HCT116 (cell line): ENCODE measurements at regions not wholly inside any gene's neighbourhood (a gene's known extent, or its start where the extent isn't known, plus 50 kb on each side); places are given as distances from the start of the nearest gene placed in this dataset.

Source experiments
- ATAC-seq: fragments of 200-7000 bp; cut with Tn5 transposase; 2 replicates; pipeline ENCODE4 v1.9.1; 2020; ENCODE audit warnings: mild to moderate bottlenecking, moderate library complexity
- BruUV-seq: library from RNA; stranded (reverse); fragments of 400-500 nt; replicated peaks from 2 replicates; lab custom pipeline; 2021; lab: Mats Ljungman, UMichigan
- CTCF ChIA-PET: fragments of 300-600 bp; sonication (Branson Sonifier 250); formaldehyde crosslinking; loops from one replicate; lab custom pipeline; 2021; ENCODE audit warnings: antibody characterized with exemption; lab: Charles Lee
- POLR2A ChIA-PET: fragments of 300-600, 350-600 bp; sonication (Branson Sonifier 250); formaldehyde crosslinking; loops from one replicate; lab custom pipeline; 2021; ENCODE audit warnings: antibody characterized with exemption; lab: Charles Lee
- RAD21 ChIA-PET, 2 experiments: fragments of 300-600 bp; sonication (Branson Sonifier 250); formaldehyde crosslinking; loops; one replicate each; lab custom pipeline; 2023; ENCODE audit warnings: low total read pairs in 2 of 2; ENCODE audit not compliant: uncharacterized antibody in 2 of 2, unreplicated experiment in 2 of 2, low non-redundant PET in 1 of 2; lab: Charles Lee
- DNase-seq: peaks from one replicate; pipeline ENCODE4 v3.0.0-alpha.2; 2010; ENCODE audit warnings: low read depth, low spot score
- H2AFZ ChIP-seq: fragments of 200-600 bp; shearing (Covaris generic), sonication (generic); 2 replicates; pipeline ENCODE4 v1.6.1; 2017; ENCODE audit warnings: low read depth, mixed run types, mixed read lengths, antibody characterized with exemption, low read length; ENCODE audit not compliant: poor library complexity, severe bottlenecking
- H3K27ac ChIP-seq: 2 replicates; pipeline ENCODE4 v1.5.1; 2012; ENCODE audit warnings: low read depth, low read length
- H3K27me3 ChIP-seq: fragments of 200-600 bp; sonication (generic); 2 replicates; pipeline ENCODE4 v1.6.1; 2016; ENCODE audit warnings: mixed run types, low read length, mixed read lengths; ENCODE audit not compliant: insufficient read depth
- H3K36me3 ChIP-seq, 2 experiments: fragments of 200-500 bp in 1 of 2; fragments of 200-600 bp in 1 of 2; sonication (Bioruptor generic) in 1 of 2; sonication (generic) in 1 of 2; 2 replicates each; pipeline versions ENCODE4 v1.5.1 to v1.6.1; 2014 to 2016; ENCODE audit warnings: low read length in 2 of 2, inconsistent platforms in 1 of 2, mixed read lengths in 1 of 2, mixed run types in 1 of 2; ENCODE audit not compliant: insufficient read depth in 2 of 2, control insufficient read depth in 1 of 2
- H3K4me1 ChIP-seq, 2 experiments: fragments of 200-600 bp in 1 of 2; sonication (generic) in 1 of 2; 2 replicates each; pipeline versions ENCODE4 v1.5.1 to v1.6.1; 2012 to 2017; ENCODE audit warnings: low read length in 2 of 2, inconsistent platforms in 1 of 2, mild to moderate bottlenecking in 1 of 2, mixed read lengths in 1 of 2, mixed run types in 1 of 2, moderate library complexity in 1 of 2; ENCODE audit not compliant: insufficient read depth in 2 of 2, control insufficient read depth in 1 of 2
- H3K4me2 ChIP-seq: fragments of 200-600 bp; sonication (generic); 2 replicates; pipeline ENCODE4 v1.6.1; 2017; ENCODE audit warnings: mixed run types, low read length, mixed read lengths
- H3K4me3 ChIP-seq, 2 experiments: fragments of 200-600 bp in 1 of 2; sonication (generic) in 1 of 2; replicated peaks in 1 of 2; 2 replicates each; pipeline ENCODE4 v1.5.1; 2011 to 2016; ENCODE audit warnings: low read length in 2 of 2, control low read depth in 1 of 2, low read depth in 1 of 2, mild to moderate bottlenecking in 1 of 2, mixed read lengths in 1 of 2, mixed run types in 1 of 2
- H3K79me2 ChIP-seq: fragments of 200-600 bp; sonication (generic); 2 replicates; pipeline ENCODE4 v1.6.1; 2017; ENCODE audit warnings: mild to moderate bottlenecking, mixed run types, low read length, moderate library complexity, mixed read lengths; ENCODE audit not compliant: insufficient read depth
- H3K9ac ChIP-seq: fragments of 200-600 bp; sonication (generic); 2 replicates; pipeline ENCODE4 v1.6.1; 2016; ENCODE audit warnings: low read length, mixed read lengths
- H3K9me2 ChIP-seq: fragments of 200-600 bp; sonication (generic), shearing (Covaris generic); 2 replicates; pipeline ENCODE4 v1.6.1; 2017; ENCODE audit warnings: mixed run types, mild to moderate bottlenecking, moderate library complexity; ENCODE audit not compliant: insufficient read depth
- H3K9me3 ChIP-seq, 2 experiments: fragments of 200-500 bp in 1 of 2; fragments of 200-600 bp in 1 of 2; sonication (Bioruptor generic) in 1 of 2; sonication (generic) in 1 of 2; 2 replicates each; pipeline ENCODE4 v1.6.1; 2014 to 2017; ENCODE audit warnings: low read length in 2 of 2, mixed read lengths in 2 of 2, inconsistent platforms in 1 of 2, low read depth in 1 of 2, mild to moderate bottlenecking in 1 of 2, mixed run types in 1 of 2, moderate library complexity in 1 of 2; ENCODE audit not compliant: control insufficient read depth in 1 of 2, insufficient read depth in 1 of 2
- H4K20me1 ChIP-seq: fragments of 200-600 bp; sonication (generic), shearing (Covaris generic); 2 replicates; pipeline ENCODE4 v1.6.1; 2017; ENCODE audit warnings: mixed run types, mild to moderate bottlenecking, moderate library complexity; ENCODE audit not compliant: insufficient read depth
- ATF3 ChIP-seq: IDR thresholded peaks from 2 replicates; pipeline ENCODE4 v1.6.1; 2012
- CBX3 ChIP-seq: IDR thresholded peaks from 2 replicates; pipeline ENCODE4 v1.6.1; 2012; ENCODE audit warnings: low read depth
- CEBPB ChIP-seq: IDR thresholded peaks from 2 replicates; pipeline ENCODE4 v1.6.1; 2012; ENCODE audit warnings: low read depth
- CTCF ChIP-seq, 3 experiments: fragments of 200-600 bp in 1 of 3; sonication (generic) in 1 of 3; IDR thresholded peaks in 2 of 3; conservative IDR thresholded peaks in 1 of 3; 2 replicates each; pipeline ENCODE4 v1.5.1; 2012 to 2017; ENCODE audit warnings: low read depth in 2 of 3, low read length in 2 of 3, antibody characterized with exemption in 1 of 3, borderline replicate concordance in 1 of 3, control low read depth in 1 of 3, mild to moderate bottlenecking in 1 of 3, mixed read lengths in 1 of 3, mixed run types in 1 of 3, moderate library complexity in 1 of 3; ENCODE audit not compliant: insufficient read depth in 1 of 3
- EZH2 ChIP-seq: fragments of 200-600 bp; sonication (generic); IDR thresholded peaks from 2 replicates; pipeline ENCODE4 v1.6.1; 2017; ENCODE audit warnings: antibody characterized with exemption, mixed run types
- EZH2phosphoT487 ChIP-seq: fragments of 200-600 bp; IDR thresholded peaks from 2 replicates; pipeline ENCODE4 v1.6.1; 2018; ENCODE audit warnings: antibody characterized with exemption, borderline replicate concordance
- FOSL1 ChIP-seq: IDR thresholded peaks from 2 replicates; pipeline ENCODE4 v1.6.1; 2012; ENCODE audit warnings: low read depth
- MAX ChIP-seq: IDR thresholded peaks from 2 replicates; pipeline ENCODE4 v1.6.1; 2012
- POLR2A ChIP-seq: IDR thresholded peaks from 2 replicates; pipeline ENCODE4 v1.7.0; 2011; ENCODE audit warnings: borderline replicate concordance; ENCODE audit not compliant: insufficient read depth, insufficient read length; ENCODE audit errors: extremely low read depth
- POLR2AphosphoS5 ChIP-seq: IDR thresholded peaks from 2 replicates; pipeline ENCODE4 v1.6.1; 2011; ENCODE audit warnings: mild to moderate bottlenecking, low read depth, low read length, moderate library complexity
- RAD21 ChIP-seq: IDR thresholded peaks from 2 replicates; pipeline ENCODE4 v1.6.1; 2012; ENCODE audit warnings: low read depth, mild to moderate bottlenecking
- SIN3A ChIP-seq: IDR thresholded peaks from 2 replicates; pipeline ENCODE4 v1.6.1; 2012; ENCODE audit warnings: low read depth
- SP1 ChIP-seq: IDR thresholded peaks from 2 replicates; pipeline ENCODE4 v1.6.1; 2012; ENCODE audit warnings: low read depth
- SRF ChIP-seq: IDR thresholded peaks from 2 replicates; pipeline ENCODE4 v1.6.1; 2012; ENCODE audit warnings: low read depth
- TCF7L2 ChIP-seq: IDR thresholded peaks from 2 replicates; pipeline ENCODE4 v1.7.0; 2011; ENCODE audit warnings: borderline replicate concordance, inconsistent platforms; ENCODE audit not compliant: insufficient read depth, insufficient read length; ENCODE audit errors: extremely low read depth
- ZBTB33 ChIP-seq: IDR thresholded peaks from 2 replicates; pipeline ENCODE4 v1.6.1; 2011; ENCODE audit warnings: mild to moderate bottlenecking, low read length, moderate library complexity; ENCODE audit not compliant: insufficient replicate concordance; ENCODE audit errors: extremely low read depth
- ZNF274 ChIP-seq: fragments of 200-500 bp; sonication (Bioruptor generic); IDR thresholded peaks from 2 replicates; pipeline ENCODE4 v1.6.1; 2014; ENCODE audit warnings: mild to moderate bottlenecking, low read depth, low read length, inconsistent platforms
- intact Hi-C: fragments of 100-400 bp; cut with micrococcal nuclease; formaldehyde crosslinking; loops from 2 replicates; pipeline ENCODE4 v1.10.0; 2022

GRCh38 chr3:80543154-80543553, 775.4 kb upstream of the ROBO1 start:
- H3K27ac ChIP-seq: no peak overlapping the region
- ATAC-seq (no peak), DNase-seq (no peak)
- TF ChIP-seq SP1 (no peak), ATF3 (no peak), CEBPB (no peak), MAX (no peak), POLR2AphosphoS5 (no peak), ZBTB33 (no peak), EZH2phosphoT487 (no peak), SIN3A (no peak), TCF7L2 (no peak), SRF (no peak), POLR2A (no peak), CBX3 (no peak), CTCF (IDR thresholded peaks at IDR 0.05 in 2 of 3, conservative IDR thresholded peaks at IDR 0.05 in 1 of 3; ENCODE audit: borderline replicate concordance in 1 of 3, insufficient read depth in 1 of 3, low read depth in 2 of 3, low read length in 2 of 3) (no peak), RAD21 (no peak), EZH2 (no peak), ZNF274 (no peak), FOSL1 (no peak)
- no peaks in the 10 kb centered on the region for H3K36me3 ChIP-seq
- BruUV-seq: no TSS peak
- H3K4me1 ChIP-seq: no peaks in the 10 kb centered on the region
- RAD21 ChIA-PET: no interaction called here
- CTCF ChIA-PET: no interaction called here
- POLR2A ChIA-PET: no interaction called here
- H2AFZ ChIP-seq: no peak overlapping the region
- H3K27me3 ChIP-seq: no peaks in the 10 kb centered on the region
- peaks cover 0 to 13% of the 10 kb centered on the region in 2 experiments; a peak in 2 of 4 replicates for H3K9me3 ChIP-seq
- H3K79me2 ChIP-seq: no peaks in the 10 kb centered on the region
- H3K4me2 ChIP-seq: no peak overlapping the region
- no peaks in the 10 kb centered on the region for H3K9me2 ChIP-seq
- H4K20me1 ChIP-seq: no peaks in the 10 kb centered on the region
- intact Hi-C loops: no loop called here
- no peak overlapping the region for H3K4me3 ChIP-seq
- no peak overlapping the region for H3K9ac ChIP-seq
